ENCODE measurements at regions not wholly inside any gene's neighbourhood (a gene's known extent, or its start where the extent isn't known, plus 50 kb on each side); places are given as distances from the start of the nearest gene placed in this dataset.

GRCh38 chr13:60893801-60894200 is 496.8 kb downstream of the TDRD3 start:
- WGBS, 2 donors, result 25 to 72% methylated on average over 1 of the region's 1 CpG

GRCh38 chr13:60887711-60888110 is 490.7 kb downstream of the TDRD3 start:
- H3K4me1 ChIP-seq, result no peaks in the 10 kb centered on the region
- H3K36me3 ChIP-seq, result no peaks in the 10 kb centered on the region
- H3K27ac ChIP-seq, result no peak overlapping the region
- WGBS, 2 donors, result 88 to 89% methylated on average over 2 of the region's 2 CpGs
- intact Hi-C loops (cut with DNase I), result no loop called here
- H3K4me3 ChIP-seq, result no peak overlapping the region
- no peaks in the 10 kb centered on the region for H3K9me3 ChIP-seq
- TF ChIP-seq EP300 (IDR thresholded peaks at IDR 0.05) (no peak), POLR2A (IDR thresholded peaks at IDR 0.05) (no peak), POLR2AphosphoS5 (IDR thresholded peaks at IDR 0.05) (no peak), CTCF (IDR thresholded peaks at IDR 0.05) (no peak)
- no peaks in the 10 kb centered on the region for H3K27me3 ChIP-seq
- no peak for DNase-seq

More at GRCh38 chr13:60893801-60894200, 496.8 kb downstream of the TDRD3 start:
- H3K9me3 ChIP-seq, result no peaks in the 10 kb centered on the region
- H3K27me3 ChIP-seq, result no peaks in the 10 kb centered on the region
- no peaks in the 10 kb centered on the region for H3K36me3 ChIP-seq
- H3K4me3 ChIP-seq, result no peak overlapping the region
- H3K4me1 ChIP-seq, result no peaks in the 10 kb centered on the region
- no peak for DNase-seq
- intact Hi-C loops (cut with DNase I), result no loop called here
- H3K27ac ChIP-seq, result no peak overlapping the region
- TF ChIP-seq POLR2A (IDR thresholded peaks at IDR 0.05), result no peak

- DNase-seq, result no peak
- no peaks in the 10 kb centered on the region for H3K36me3 ChIP-seq
- TF ChIP-seq EP300 (IDR thresholded peaks at IDR 0.05), result no peak
- no peak for TF ChIP-seq POLR2A (IDR thresholded peaks at IDR 0.05)
- TF ChIP-seq POLR2AphosphoS5 (IDR thresholded peaks at IDR 0.05), result no peak
- TF ChIP-seq CTCF (IDR thresholded peaks at IDR 0.05), result no peak
- no peaks in the 10 kb centered on the region for H3K27me3 ChIP-seq
- no peak overlapping the region for H3K27ac ChIP-seq
- H3K4me1 ChIP-seq, result no peaks in the 10 kb centered on the region
- intact Hi-C loops (cut with DNase I), result no loop called here
- 43 to 51% methylated on average over 1 of the region's 1 CpG for WGBS, 2 donors
- no peaks in the 10 kb centered on the region for H3K9me3 ChIP-seq
- no peak overlapping the region for H3K4me3 ChIP-seq
These were observed 484.5 kb downstream of the TDRD3 start for GRCh38 chr13:60881507-60881906.

GRCh38 chr13:60873116-60873515 is 476.1 kb downstream of the TDRD3 start:
- no peaks in the 10 kb centered on the region for H3K36me3 ChIP-seq
- H3K4me1 ChIP-seq, result no peaks in the 10 kb centered on the region
- no peak for DNase-seq
- H3K27ac ChIP-seq, result no peak overlapping the region
- WGBS, 2 donors, result 52 to 71% methylated on average over 2 of the region's 2 CpGs
- TF ChIP-seq CTCF (IDR thresholded peaks at IDR 0.05) (no peak), POLR2A (IDR thresholded peaks at IDR 0.05) (no peak), EP300 (IDR thresholded peaks at IDR 0.05) (no peak), POLR2AphosphoS5 (IDR thresholded peaks at IDR 0.05) (no peak)
- H3K4me3 ChIP-seq, result no peak overlapping the region
- H3K9me3 ChIP-seq, result no peaks in the 10 kb centered on the region
- intact Hi-C loops (cut with DNase I), result no loop called here
- no peaks in the 10 kb centered on the region for H3K27me3 ChIP-seq

- intact Hi-C loops (cut with DNase I), result no loop called here
- H3K4me3 ChIP-seq, result no peak overlapping the region
- no peak for TF ChIP-seq POLR2AphosphoS5 (IDR thresholded peaks at IDR 0.05)
- no peak for TF ChIP-seq CTCF (IDR thresholded peaks at IDR 0.05)
- TF ChIP-seq POLR2A (IDR thresholded peaks at IDR 0.05), result no peak
- TF ChIP-seq EP300 (IDR thresholded peaks at IDR 0.05), result no peak
These were observed 473.1 kb downstream of the TDRD3 start for GRCh38 chr13:60869941-60870613.

More at GRCh38 chr13:60869941-60870613, 473.1 kb downstream of the TDRD3 start:
- DNase-seq, result no peak
- H3K9me3 ChIP-seq, result peaks cover 0 to 7% (median under 1%) of the 10 kb centered on the region in 4 donors
- no peaks in the 10 kb centered on the region for H3K27me3 ChIP-seq
- no peaks in the 10 kb centered on the region for H3K36me3 ChIP-seq
- H3K27ac ChIP-seq, result no peak overlapping the region
- 71 to 83% methylated on average over 7 of the region's 7 CpGs for WGBS, 2 donors
- H3K4me1 ChIP-seq, result no peaks in the 10 kb centered on the region
